Non-pigmented ciliary epithelial cell (primary cell): ENCODE measurements at regions not wholly inside any gene's neighbourhood (a gene's known extent, or its start where the extent isn't known, plus 50 kb on each side); places are given as distances from the start of the nearest gene placed in this dataset.

ENCODE experiments used
- DNase-seq: peaks from one replicate; pipeline ENCODE4 v3.0.0-alpha.2; 2010; ENCODE audit warnings: low read depth

GRCh38 chr4:35548921-35549320 is 695.4 kb downstream of the ARAP2 start:
- no peak for DNase-seq

GRCh38 chr4:35556387-35556786 is 687.9 kb downstream of the ARAP2 start:
- DNase-seq: no peak

DNA sequence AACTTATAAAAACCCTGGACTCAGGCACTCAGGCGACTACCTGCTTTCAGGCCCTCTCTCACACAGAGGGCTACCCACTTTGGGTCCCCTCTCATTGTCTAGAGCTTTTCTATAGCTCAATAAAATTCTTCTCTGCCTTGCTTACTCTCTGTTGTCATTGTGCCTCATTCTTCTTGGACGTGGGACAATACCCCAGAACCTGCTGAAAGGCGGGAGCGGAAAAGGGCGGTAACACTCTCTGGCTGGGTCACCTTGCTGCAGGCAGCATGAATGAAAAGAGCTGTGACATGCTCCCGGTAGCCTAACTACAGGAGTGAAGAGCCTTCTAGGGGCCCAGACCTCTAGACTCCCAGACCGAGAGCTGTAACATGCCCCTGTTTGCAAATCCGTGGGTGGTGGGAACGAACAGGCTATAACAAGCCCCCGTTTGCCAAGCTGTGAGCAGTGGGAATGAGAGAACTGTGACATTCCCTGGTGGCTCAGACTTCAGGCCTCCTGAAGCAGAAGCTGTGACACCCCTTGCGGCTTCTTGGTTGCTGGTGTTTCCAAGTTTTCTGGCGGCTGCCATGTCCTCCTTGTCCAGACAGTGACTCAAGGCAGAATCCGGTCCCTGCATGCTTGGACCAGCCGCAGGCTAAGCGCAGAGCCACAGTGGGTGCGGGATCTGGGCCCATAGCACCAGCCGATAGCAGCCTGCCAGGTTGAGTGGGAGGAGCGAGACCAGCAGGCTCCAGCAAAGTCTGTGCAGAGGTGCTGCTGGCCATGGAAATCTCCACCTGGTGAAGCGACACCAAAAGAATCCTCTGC is 684.6 kb downstream of the ARAP2 start:
- no peak for DNase-seq

GRCh38 chr4:35562861-35563260 is 681.5 kb downstream of the ARAP2 start:
- DNase-seq: no peak

DNA sequence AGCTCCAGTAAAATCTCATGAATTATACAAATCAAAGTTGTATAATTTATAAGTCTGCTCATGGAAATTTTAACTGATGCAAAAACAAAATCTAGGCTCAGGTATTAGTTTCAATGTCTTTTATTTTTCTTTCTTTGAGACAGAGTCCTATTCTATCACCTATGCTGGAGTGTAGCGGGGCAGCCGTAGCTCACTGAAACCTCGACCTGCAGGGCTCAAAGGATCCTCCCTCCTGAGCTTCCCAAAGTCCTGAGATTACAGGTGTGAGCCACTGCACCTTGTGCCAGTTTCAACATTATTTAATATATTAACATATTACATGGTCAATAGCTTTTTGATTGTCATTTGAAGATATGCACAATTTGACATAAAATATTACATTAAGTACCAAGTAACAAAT is 678.7 kb downstream of the ARAP2 start:
- no peak for DNase-seq

DNA sequence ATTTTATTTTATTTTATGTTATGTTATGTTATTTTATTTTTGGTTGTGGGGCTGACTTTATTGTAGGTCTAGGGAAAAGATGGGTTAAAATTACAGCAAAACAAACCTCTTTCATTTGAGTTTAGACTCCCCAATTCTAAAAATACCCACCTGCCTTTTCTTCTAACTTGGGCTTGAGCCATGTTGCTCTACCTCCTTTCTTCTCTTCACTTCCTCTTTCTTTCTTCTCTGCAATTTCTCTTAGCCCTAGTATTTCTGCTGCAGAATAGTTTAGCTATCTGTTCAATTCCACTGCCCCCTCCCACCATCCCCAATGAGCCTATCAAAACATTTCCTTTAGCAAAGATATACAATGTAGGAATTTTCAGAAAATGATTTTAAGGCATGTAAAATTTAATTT is 653.3 kb downstream of the ARAP2 start:
- DNase-seq: no peak

GRCh38 chr4:35604252-35604651 is 640.1 kb downstream of the ARAP2 start:
- no peak for DNase-seq

DNA sequence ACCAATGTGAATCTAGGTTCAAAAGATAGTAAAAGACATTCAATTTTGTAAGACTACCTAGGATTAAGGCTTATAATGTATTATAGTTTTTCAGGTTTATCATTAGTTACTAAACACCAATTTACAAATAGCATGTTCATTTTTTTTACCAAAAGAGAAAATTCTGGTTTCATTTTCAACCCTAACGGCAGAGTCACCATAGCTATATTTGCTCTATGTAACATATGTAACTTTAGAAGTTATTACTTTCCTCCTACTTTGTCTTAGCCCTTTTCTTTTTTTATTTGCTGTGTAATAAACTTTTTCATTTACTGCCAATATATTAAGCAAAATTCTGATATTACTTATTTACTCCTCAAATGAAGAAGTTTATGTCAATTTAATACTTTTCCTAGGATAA is 639.6 kb downstream of the ARAP2 start:
- no peak for DNase-seq

DNA sequence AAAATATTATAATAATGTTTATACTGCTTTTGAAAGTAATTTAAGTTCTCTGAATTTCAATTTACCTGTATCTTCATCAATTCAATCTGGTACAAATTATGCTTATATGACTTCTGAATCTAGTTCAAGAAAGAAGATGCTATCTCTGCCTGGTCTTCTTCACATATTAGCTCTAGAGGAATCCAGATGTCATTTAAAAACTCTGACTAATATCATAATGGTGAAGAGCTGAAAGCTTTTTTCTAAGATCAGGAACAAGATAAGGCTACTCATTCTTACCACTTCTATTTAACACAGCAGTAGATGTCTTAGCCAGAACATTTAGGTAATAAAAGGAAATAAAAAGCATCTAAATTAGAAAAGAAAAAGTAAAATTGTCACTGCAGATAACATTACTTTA is 636.1 kb downstream of the ARAP2 start:
- no peak for DNase-seq

GRCh38 chr4:35614120-35614519 is 630.2 kb downstream of the ARAP2 start:
- DNase-seq: no peak

DNA sequence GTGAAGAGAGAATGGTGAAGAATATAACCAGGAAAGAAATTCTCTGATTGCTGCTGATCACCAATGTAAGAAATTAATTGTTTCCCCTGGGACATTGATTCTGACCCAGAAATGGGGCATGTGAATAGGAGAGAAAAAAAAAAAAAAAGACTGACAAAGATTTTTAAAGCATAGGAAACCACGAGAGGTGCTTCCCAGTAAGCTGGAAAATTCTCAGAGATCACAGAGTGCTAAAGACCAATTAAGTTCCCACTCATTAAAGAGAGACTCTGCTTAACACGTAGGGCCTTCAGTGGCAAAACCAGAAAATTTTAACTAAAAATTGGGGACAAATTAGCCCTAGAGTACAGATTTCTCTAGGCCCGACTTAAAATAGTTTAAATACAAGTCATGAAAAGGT is 604.4 kb downstream of the ARAP2 start:
- no peak for DNase-seq

- no peak for DNase-seq
These were observed 600.7 kb downstream of the ARAP2 start for GRCh38 chr4:35643661-35644060.

DNA sequence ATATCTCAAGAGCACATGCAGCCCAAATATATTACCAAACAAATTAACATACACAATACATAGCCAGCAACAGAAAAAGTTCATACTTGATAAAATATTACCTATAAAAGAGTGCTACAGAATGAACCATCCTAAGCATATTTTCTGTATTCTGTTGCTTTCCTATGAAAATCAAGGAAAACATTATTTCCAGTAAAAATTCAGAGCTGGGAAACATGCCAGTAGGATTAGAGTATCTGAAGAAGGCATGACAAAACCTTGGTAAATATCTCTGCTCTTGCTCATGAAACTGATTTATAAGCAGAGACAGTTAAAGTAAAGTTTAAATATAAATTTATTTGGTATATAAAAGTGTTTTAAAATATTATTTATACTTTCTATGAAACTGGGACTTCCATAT is 599.7 kb downstream of the ARAP2 start:
- DNase-seq: no peak

DNA sequence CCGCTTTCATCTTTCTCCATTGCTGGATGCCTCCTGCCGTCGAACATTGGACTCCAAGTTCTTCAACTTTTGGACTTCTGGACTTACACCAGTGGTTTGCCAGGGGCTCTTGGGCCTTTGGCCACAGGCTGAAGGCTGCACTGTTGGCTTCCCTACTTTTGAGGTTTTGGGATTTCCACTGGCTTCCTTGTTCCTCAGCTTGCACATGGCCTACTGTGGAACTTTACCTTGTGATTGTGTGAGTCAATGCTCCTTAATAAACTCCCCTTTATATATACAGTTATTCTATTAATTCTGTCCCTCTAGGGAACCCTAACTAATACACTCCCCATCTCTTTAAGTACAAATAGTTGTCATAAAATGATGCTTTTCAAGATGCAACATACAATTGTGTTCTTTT is 595.3 kb downstream of the ARAP2 start:
- no peak for DNase-seq

DNA sequence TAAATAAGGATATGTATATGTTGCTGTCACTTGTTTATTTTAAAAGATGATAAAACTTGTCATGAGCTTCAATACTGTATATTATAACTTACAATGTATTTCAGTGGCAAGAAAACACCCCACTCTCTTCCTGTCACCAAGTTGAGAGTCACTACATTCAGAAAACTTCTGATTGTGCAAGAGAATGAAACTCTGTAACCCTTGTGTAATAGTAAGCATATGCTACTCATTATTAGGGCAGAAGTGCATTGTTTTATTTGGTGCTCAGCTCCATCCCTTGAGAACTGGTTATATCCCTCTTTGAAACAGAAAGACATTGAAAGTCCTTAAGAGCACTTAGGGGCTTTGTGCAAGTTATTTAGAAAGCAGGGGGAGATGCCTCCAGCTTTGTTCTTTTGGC is 594.5 kb downstream of the ARAP2 start:
- no peak for DNase-seq

DNA sequence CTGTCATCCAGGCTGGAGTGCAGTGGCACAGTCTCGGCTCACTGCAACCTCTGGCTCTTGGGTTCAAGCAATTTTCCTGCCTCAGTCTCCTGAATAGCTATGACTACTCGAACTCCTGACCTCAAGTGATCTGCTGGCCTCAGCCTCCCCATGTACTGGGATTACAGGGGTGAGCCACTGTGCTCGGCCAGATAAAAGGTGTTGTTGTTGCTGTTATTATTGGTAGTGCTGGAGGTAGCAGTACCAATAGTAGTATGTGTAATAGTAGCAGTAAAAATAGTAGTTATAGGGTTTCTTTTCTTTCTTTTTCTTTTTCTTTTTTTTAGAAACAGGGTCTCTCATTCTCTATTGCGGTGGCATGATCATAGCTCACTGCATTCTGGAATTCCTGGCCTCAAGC is 592.1 kb downstream of the ARAP2 start:
- no peak for DNase-seq

- DNase-seq: no peak
These were observed 590.9 kb downstream of the ARAP2 start for GRCh38 chr4:35653451-35653850.

DNA sequence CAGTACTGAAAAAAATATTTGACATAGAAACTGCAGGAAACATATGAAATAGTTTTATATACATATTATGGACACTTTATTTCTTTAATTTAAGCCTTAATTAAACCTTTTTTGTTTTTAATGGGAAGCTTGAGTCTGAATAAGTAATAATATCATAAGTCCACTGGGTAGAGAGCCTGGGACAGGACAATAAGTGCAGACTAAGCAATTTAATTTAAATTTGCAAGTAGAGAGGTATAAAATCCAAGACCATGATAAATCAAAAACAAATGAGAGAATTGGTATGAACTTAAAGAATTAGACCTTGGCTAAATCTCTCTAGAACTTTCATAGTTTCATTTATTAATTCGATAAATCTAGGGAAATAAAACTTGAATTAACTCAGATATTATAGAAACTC is 571.2 kb downstream of the ARAP2 start:
- DNase-seq: no peak

- no peak for DNase-seq
These were observed 559.6 kb downstream of the ARAP2 start for GRCh38 chr4:35684755-35685154.

- DNase-seq: no peak
These were observed 554.4 kb downstream of the ARAP2 start for GRCh38 chr4:35689870-35690269.

- DNase-seq: no peak
These were observed 554.0 kb downstream of the ARAP2 start for GRCh38 chr4:35690271-35690670.

GRCh38 chr4:35695003-35695402 is 549.3 kb downstream of the ARAP2 start:
- no peak for DNase-seq

DNA sequence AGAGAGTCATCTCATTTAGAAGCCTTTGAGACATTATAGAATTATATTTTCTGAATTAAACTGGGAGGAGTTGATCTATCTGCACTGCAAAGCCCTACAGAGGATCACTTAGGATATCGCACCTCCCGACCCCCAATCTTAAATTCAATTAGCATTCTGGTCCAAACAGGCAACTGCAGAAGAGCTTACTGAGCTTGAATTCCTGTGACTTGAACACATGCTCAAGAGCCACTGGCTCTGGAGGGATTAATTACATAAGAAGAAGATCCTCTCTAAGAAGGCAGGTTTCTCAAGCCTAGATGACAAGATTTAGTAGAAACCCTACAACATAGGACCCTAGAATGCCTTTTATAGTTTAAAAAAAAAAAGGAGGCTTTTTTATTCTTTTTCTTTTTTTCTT is 548.9 kb downstream of the ARAP2 start:
- no peak for DNase-seq

DNA sequence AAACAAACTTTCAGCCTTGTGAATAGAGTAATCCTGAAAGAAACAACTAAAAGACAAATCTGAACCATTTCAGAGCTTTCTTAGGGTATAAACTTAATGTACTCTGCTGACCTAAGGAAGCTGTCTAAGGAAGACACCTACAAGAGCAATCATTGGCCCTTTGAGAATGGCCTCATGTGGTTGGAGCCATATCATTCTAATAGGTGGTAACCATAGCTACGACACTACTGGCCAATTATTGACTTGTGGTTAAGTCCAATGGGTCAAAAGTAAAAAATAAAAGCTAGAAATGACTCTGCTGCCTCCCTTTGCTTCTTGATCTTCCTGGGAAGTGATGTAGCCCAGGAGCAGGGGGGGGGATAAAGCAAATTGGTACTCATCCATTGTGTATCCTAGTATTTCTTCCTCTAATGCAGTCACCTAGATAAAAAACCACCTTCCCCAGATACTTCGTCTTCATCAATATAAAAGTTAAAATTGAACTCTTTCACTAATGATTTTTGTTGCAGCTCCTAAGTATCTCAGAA is 547.0 kb downstream of the ARAP2 start:
- DNase-seq: no peak
